ENCODE measurements at regions not wholly inside any gene's neighbourhood (a gene's known extent, or its start where the extent isn't known, plus 50 kb on each side); places are given as distances from the start of the nearest gene placed in this dataset.

- H2AFZ ChIP-seq (ENCODE audit: low read length), result no peak overlapping the region
- no peak overlapping the region for H3K9ac ChIP-seq (ENCODE audit: low read length)
- POLR2A ChIA-PET (ENCODE audit: unreplicated experiment), result no interaction called here
- H3K4me2 ChIP-seq (ENCODE audit: low read length), result no peak overlapping the region
- H3K36me3 ChIP-seq (ENCODE audit: low read depth, low read length), result no peaks in the 10 kb centered on the region
- H3K4me1 ChIP-seq (ENCODE audit: insufficient read depth, low read length), result no peaks in the 10 kb centered on the region
- no peaks in the 10 kb centered on the region for H3K27me3 ChIP-seq (ENCODE audit: low read length)
- ATAC-seq, result no peak
- H3K9me2 ChIP-seq (replicated peaks; ENCODE audit: low read length), result no peaks in the 10 kb centered on the region
- H3K4me3 ChIP-seq (ENCODE audit: low read length), result no peak overlapping the region
- H3K79me2 ChIP-seq (ENCODE audit: low read length), result no peaks in the 10 kb centered on the region
- no peaks in the 10 kb centered on the region for H3K9me3 ChIP-seq (ENCODE audit: low read length)
- H3K27ac ChIP-seq (ENCODE audit: low read length), result no peak overlapping the region
- TF ChIP-seq CTCF (conservative IDR thresholded peaks at IDR 0.05; ENCODE audit: low read depth, low read length), result no peak
- TF ChIP-seq EZH2phosphoT487 (IDR thresholded peaks at IDR 0.05; ENCODE audit: borderline replicate concordance, low read length), result no peak
- no peak for TF ChIP-seq EZH2 (IDR thresholded peaks at IDR 0.05; ENCODE audit: low read length, unreplicated experiment)
- no peaks in the 10 kb centered on the region for H3F3A ChIP-seq (ENCODE audit: low read length, unreplicated experiment)
- no peak for DNase-seq
- no TSS peak for BruUV-seq (replicated peaks)
- CTCF ChIA-PET, result no interaction called here
- no peaks in the 10 kb centered on the region for H4K20me1 ChIP-seq (ENCODE audit: low read length)
- intact Hi-C loops (cut with micrococcal nuclease), result no loop called here
These were observed 188.7 kb downstream of the CHRM3 start for GRCh38 chr1:239575113-239575512.

- Histone ChIP-seq H3F3A (ENCODE audit: low read length, unreplicated experiment) (no peaks in the 10 kb centered on the region), H3K4me3 (ENCODE audit: low read length) (no peak overlapping the region), H3K27ac (ENCODE audit: low read length) (no peak overlapping the region), H3K9me2 (replicated peaks; ENCODE audit: low read length) (0 out of 2 replicates have a peak, but pooled peaks cover 5% of the 10 kb centered on the region), H2AFZ (ENCODE audit: low read length) (no peak overlapping the region), H3K27me3 (ENCODE audit: low read length) (no peaks in the 10 kb centered on the region), H3K4me1 (ENCODE audit: insufficient read depth, low read length) (no peaks in the 10 kb centered on the region), H3K36me3 (ENCODE audit: low read depth, low read length) (no peaks in the 10 kb centered on the region), H3K9ac (ENCODE audit: low read length) (no peak overlapping the region), H3K9me3 (ENCODE audit: low read length) (no peaks in the 10 kb centered on the region), H3K79me2 (ENCODE audit: low read length) (no peaks in the 10 kb centered on the region), H4K20me1 (ENCODE audit: low read length) (no peaks in the 10 kb centered on the region), H3K4me2 (ENCODE audit: low read length) (no peak overlapping the region)
- POLR2A ChIA-PET (ENCODE audit: unreplicated experiment), result interaction anchor here (0.8 kb wide), 1 partner anchor 214 kb away, joined by 5 read pairs; no protein-coding TSS in a partner anchor
- intact Hi-C loops (cut with micrococcal nuclease), result no loop called here
- CTCF ChIA-PET, result no interaction called here
- no TSS peak for BruUV-seq (replicated peaks)
- no peak for TF ChIP-seq EZH2phosphoT487 (IDR thresholded peaks at IDR 0.05; ENCODE audit: borderline replicate concordance, low read length)
- no peak for TF ChIP-seq CTCF (conservative IDR thresholded peaks at IDR 0.05; ENCODE audit: low read depth, low read length)
- no peak for TF ChIP-seq EZH2 (IDR thresholded peaks at IDR 0.05; ENCODE audit: low read length, unreplicated experiment)
- ATAC-seq (no peak), DNase-seq (no peak)
These were observed 197.2 kb downstream of the CHRM3 start for GRCh38 chr1:239583536-239583935.

GRCh38 chr1:239586128-239586527 lies 199.8 kb downstream of the CHRM3 start:
- intact Hi-C loops (cut with micrococcal nuclease), result loop anchor here (5.0 kb wide), 1 partner anchor 191 kb away; no protein-coding TSS in a partner anchor
- peak; percentile 76 for ATAC-seq
- no peaks in the 10 kb centered on the region for H3K36me3 ChIP-seq (ENCODE audit: low read depth, low read length)
- no peaks in the 10 kb centered on the region for H3K9me3 ChIP-seq (ENCODE audit: low read length)
- no peak for TF ChIP-seq EZH2phosphoT487 (IDR thresholded peaks at IDR 0.05; ENCODE audit: borderline replicate concordance, low read length)
- no peak for TF ChIP-seq CTCF (conservative IDR thresholded peaks at IDR 0.05; ENCODE audit: low read depth, low read length)
- no peak for TF ChIP-seq EZH2 (IDR thresholded peaks at IDR 0.05; ENCODE audit: low read length, unreplicated experiment)
- no peaks in the 10 kb centered on the region for H4K20me1 ChIP-seq (ENCODE audit: low read length)
- no peaks in the 10 kb centered on the region for H3F3A ChIP-seq (ENCODE audit: low read length, unreplicated experiment)
- no peaks in the 10 kb centered on the region for H3K27me3 ChIP-seq (ENCODE audit: low read length)
- no peak overlapping the region for H3K4me3 ChIP-seq (ENCODE audit: low read length)
- no TSS peak for BruUV-seq (replicated peaks)
- no peak overlapping the region for H3K9ac ChIP-seq (ENCODE audit: low read length)
- DNase-seq, result no peak
- no peaks in the 10 kb centered on the region for H3K4me1 ChIP-seq (ENCODE audit: insufficient read depth, low read length)
- no peak overlapping the region for H3K27ac ChIP-seq (ENCODE audit: low read length)
- CTCF ChIA-PET, result interaction anchor here (1.0 kb wide), 1 partner anchor 275 kb away, joined by 4 read pairs; no protein-coding TSS in a partner anchor
- H3K79me2 ChIP-seq (ENCODE audit: low read length), result no peaks in the 10 kb centered on the region
- 0 out of 2 replicates have a peak, but pooled peaks cover 5% of the 10 kb centered on the region for H3K9me2 ChIP-seq (replicated peaks; ENCODE audit: low read length)
- no peak overlapping the region for H3K4me2 ChIP-seq (ENCODE audit: low read length)
- POLR2A ChIA-PET (ENCODE audit: unreplicated experiment), result interaction anchor here (0.6 kb wide), 1 partner anchor 27 kb away, joined by 7 read pairs; no protein-coding TSS in a partner anchor
- H2AFZ ChIP-seq (ENCODE audit: low read length), result no peak overlapping the region

Measured in PC-3 (cell line).